Activated B cell treated with CpG ODN at 0.5 μM for 24 hours (primary cell): ENCODE measurements at regions not wholly inside any gene's neighbourhood (a gene's known extent, or its start where the extent isn't known, plus 50 kb on each side); places are given as distances from the start of the nearest gene placed in this dataset.

Source experiments
- ATAC-seq: fragments of 200-7000 bp; cut with Tn5 transposase; one replicate; pipeline ENCODE4 v1.10.0; 2021; ENCODE audit warnings: low read depth, mild to moderate bottlenecking, moderate library complexity
- CTCF ChIA-PET: fragments of 350-600 bp; sonication (Branson Sonifier 250); formaldehyde crosslinking; loops from one replicate; lab custom pipeline; 2021; ENCODE audit warnings: antibody characterized with exemption; lab: Charles Lee
- POLR2A ChIA-PET: fragments of 350-600 bp; sonication (Branson Sonifier 250); formaldehyde crosslinking; loops from one replicate; lab custom pipeline; 2021; ENCODE audit warnings: antibody characterized with exemption; lab: Charles Lee
- DNase-seq: peaks from one replicate; pipeline ENCODE4 v3.0.0; 2022
- H3K27ac Mint-ChIP-seq: one replicate; pipeline ENCODE4 v1.8.0; 2020; ENCODE audit warnings: mixed read lengths
- H3K27me3 Mint-ChIP-seq: one replicate; pipeline ENCODE4 v1.8.0; 2021; ENCODE audit warnings: mixed read lengths
- H3K36me3 Mint-ChIP-seq: one replicate; pipeline ENCODE4 v1.8.0; 2021; ENCODE audit warnings: low read depth, mixed read lengths
- H3K4me1 Mint-ChIP-seq: one replicate; pipeline ENCODE4 v1.8.0; 2021; ENCODE audit warnings: mixed read lengths
- H3K4me3 Mint-ChIP-seq: one replicate; pipeline ENCODE4 v1.8.0; 2020; ENCODE audit warnings: mild to moderate bottlenecking, mixed read lengths
- H3K9me3 Mint-ChIP-seq: one replicate; pipeline ENCODE4 v1.8.0; 2020; ENCODE audit warnings: mixed read lengths
- CTCF ChIP-seq: fragments of 200-600 bp; IDR thresholded peaks from one replicate; pipeline ENCODE4 v1.8.0; 2022; ENCODE audit warnings: antibody characterized with exemption, mild to moderate bottlenecking
- intact Hi-C: fragments of 100-400 bp; cut with micrococcal nuclease; formaldehyde crosslinking; loops from one replicate; pipeline ENCODE4 v1.15.1; 2024

- CTCF ChIA-PET = no interaction called here
Observed at GRCh38 chr2:150620416-150620815, 132.9 kb upstream of the RND3 start.

GRCh38 chr2:150619607-150620330, 132.3 kb upstream of the RND3 start:
- no peak for DNase-seq
- H3K4me3 Mint-ChIP-seq = no peak overlapping the region
- no peak for TF ChIP-seq CTCF
- H3K27me3 Mint-ChIP-seq = no peaks in the 10 kb centered on the region
- H3K36me3 Mint-ChIP-seq = no peaks in the 10 kb centered on the region
- ChIA-PET POLR2A (no interaction called here), CTCF (no interaction called here)
- no peak overlapping the region for H3K27ac Mint-ChIP-seq
- ATAC-seq = no peak
- no peaks in the 10 kb centered on the region for H3K4me1 Mint-ChIP-seq
- H3K9me3 Mint-ChIP-seq = no peaks in the 10 kb centered on the region
- intact Hi-C loops = no loop called here

More at GRCh38 chr2:150620416-150620815, 132.9 kb upstream of the RND3 start:
- DNase-seq (no peak), ATAC-seq (no peak)
- H3K36me3 Mint-ChIP-seq = no peaks in the 10 kb centered on the region
- TF ChIP-seq CTCF = no peak
- POLR2A ChIA-PET = no interaction called here
- no peaks in the 10 kb centered on the region for H3K4me1 Mint-ChIP-seq
- H3K4me3 Mint-ChIP-seq = no peak overlapping the region
- no peak overlapping the region for H3K27ac Mint-ChIP-seq
- H3K27me3 Mint-ChIP-seq = no peaks in the 10 kb centered on the region
- H3K9me3 Mint-ChIP-seq = no peaks in the 10 kb centered on the region
- intact Hi-C loops = no loop called here

DNA sequence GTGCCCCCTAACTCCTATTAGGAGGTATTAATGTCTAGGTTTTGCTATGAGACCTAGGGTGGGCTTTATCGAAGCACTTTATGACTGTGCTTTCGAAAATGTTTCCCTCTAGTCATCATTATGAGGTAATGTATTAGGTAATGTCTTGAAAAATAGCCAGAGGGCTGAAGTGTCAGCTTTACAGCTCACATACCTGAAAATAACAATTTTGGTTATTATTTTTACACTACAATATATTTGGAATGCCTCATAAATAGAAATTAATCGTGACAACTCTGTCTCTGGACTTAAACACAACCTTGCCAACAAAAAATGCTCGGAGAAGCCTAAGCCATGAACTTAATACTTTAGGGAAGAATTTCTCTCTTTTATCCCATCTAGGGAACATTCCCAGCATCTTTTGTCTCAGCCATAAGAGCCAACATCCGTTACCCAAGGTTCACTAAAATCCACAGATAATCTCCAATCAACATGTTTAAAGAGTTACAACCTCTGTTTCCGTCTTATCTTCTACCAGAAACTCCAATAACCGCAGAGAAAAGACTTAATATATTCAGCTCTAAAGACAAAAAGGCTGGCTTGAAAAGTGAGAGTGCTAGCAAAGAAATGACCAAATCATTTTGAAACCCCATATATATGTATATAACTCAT, 130.9 kb upstream of the RND3 start:
- no peak for TF ChIP-seq CTCF
- Mint-ChIP-seq H3K4me3 (no peak overlapping the region), H3K27ac (no peak overlapping the region), H3K27me3 (no peaks in the 10 kb centered on the region), H3K4me1 (no peaks in the 10 kb centered on the region), H3K9me3 (no peaks in the 10 kb centered on the region), H3K36me3 (no peaks in the 10 kb centered on the region)
- no peak for DNase-seq
- CTCF ChIA-PET = no interaction called here
- no peak for ATAC-seq
- POLR2A ChIA-PET = no interaction called here
- intact Hi-C loops = no loop called here

GRCh38 chr2:150617351-150617978, 130.0 kb upstream of the RND3 start:
- no peak for TF ChIP-seq CTCF
- CTCF ChIA-PET = no interaction called here

More at GRCh38 chr2:150617351-150617978, 130.0 kb upstream of the RND3 start:
- no peaks in the 10 kb centered on the region for H3K9me3 Mint-ChIP-seq
- no peak overlapping the region for H3K27ac Mint-ChIP-seq
- H3K4me1 Mint-ChIP-seq = no peaks in the 10 kb centered on the region
- intact Hi-C loops = no loop called here
- ATAC-seq (no peak), DNase-seq (no peak)
- H3K36me3 Mint-ChIP-seq = no peaks in the 10 kb centered on the region
- POLR2A ChIA-PET = no interaction called here
- H3K4me3 Mint-ChIP-seq = no peak overlapping the region
- no peaks in the 10 kb centered on the region for H3K27me3 Mint-ChIP-seq
